Right lobe of liver (tissue), 6 donors: ENCODE measurements at regions not wholly inside any gene's neighbourhood (a gene's known extent, or its start where the extent isn't known, plus 50 kb on each side); places are given as distances from the start of the nearest gene placed in this dataset.
A peak's percentile ranks its signal among the peaks of the same experiment; 100 is the strongest.

ENCODE experiments used
- ATAC-seq, 4 donors: fragments of 200-7000 bp; cut with Tn5 transposase; one replicate each; pipeline ENCODE4 v1.9.1; 2020; ENCODE audit warnings: mild to moderate bottlenecking in 4 of 4, moderate library complexity in 4 of 4
- DNase-seq, 3 donors: peaks; one replicate each; pipeline ENCODE4 v3.0.0-alpha.2; 2020
- H3K27ac ChIP-seq, 3 donors: fragments of 200-600 bp; one replicate each; pipeline ENCODE4 v1.8.0; 2022
- H3K27me3 ChIP-seq, 2 donors: fragments of 200-600 bp; one replicate each; pipeline ENCODE4 v1.8.0; 2022
- H3K36me3 ChIP-seq, 4 donors: fragments of 200-600 bp; sonication (generic) in 1 of 4; one replicate each; pipeline versions ENCODE4 v1.5.1 to v1.8.0; 2017 to 2022; ENCODE audit warnings: control low read depth in 1 of 4
- H3K4me1 ChIP-seq, 4 donors: fragments of 200-600 bp; sonication (generic) in 1 of 4; one replicate each; pipeline versions ENCODE4 v1.5.1 to v1.8.0; 2017 to 2022; ENCODE audit warnings: control low read depth in 1 of 4
- H3K4me3 ChIP-seq, 3 donors: fragments of 200-600 bp; one replicate each; pipeline ENCODE4 v1.8.0; 2022
- H3K9me3 ChIP-seq, 4 donors: fragments of 200-600 bp; sonication (generic) in 1 of 4; one replicate each; pipeline versions ENCODE4 v1.5.1 to v1.8.0; 2017 to 2022; ENCODE audit warnings: control low read depth in 1 of 4
- POLR2A ChIP-seq: fragments of 450-650 bp; IDR thresholded peaks from one replicate; pipeline ENCODE4 v1.6.1; 2017; ENCODE audit warnings: antibody characterized with exemption, mild to moderate bottlenecking
- WGBS: methylation state at CpG from one replicate; pipeline ENCODE4 v1.1.6; 2018; ENCODE audit warnings: low coverage, low lambda C conversion rate; ENCODE audit not compliant: insufficient coverage; ENCODE audit errors: missing lambda C conversion rate; 5-methylcytosine and 5-hydroxymethylcytosine counted together
- intact Hi-C, 2 donors: fragments of 100-400 bp; cut with DNase I; formaldehyde crosslinking; loops; one replicate each; pipeline versions ENCODE4 v1.11.2 to v1.14.1; 2022
- TF ChIP-seq, protein P1 (sequence below), 4 donors: fragments of 200-600 bp in 3 of 4; fragments of 450-650 bp in 1 of 4; IDR thresholded peaks; one replicate each; pipeline versions ENCODE4 v1.5.1 to v1.8.0; 2016 to 2022; ENCODE audit warnings: antibody characterized with exemption in 4 of 4, mild to moderate bottlenecking in 2 of 4
- donor health status: DM: no; HTN: yes; CAD: no.
- donor health status: DM: no; HTN: no; CAD: no.
- donor health status: DM: no; HTN: no; CAD: no.
- donor health status: DM: no; HTN: yes; CAD: no.
- donor health status: DM: no; HTN: yes; CAD: no.

DNA sequence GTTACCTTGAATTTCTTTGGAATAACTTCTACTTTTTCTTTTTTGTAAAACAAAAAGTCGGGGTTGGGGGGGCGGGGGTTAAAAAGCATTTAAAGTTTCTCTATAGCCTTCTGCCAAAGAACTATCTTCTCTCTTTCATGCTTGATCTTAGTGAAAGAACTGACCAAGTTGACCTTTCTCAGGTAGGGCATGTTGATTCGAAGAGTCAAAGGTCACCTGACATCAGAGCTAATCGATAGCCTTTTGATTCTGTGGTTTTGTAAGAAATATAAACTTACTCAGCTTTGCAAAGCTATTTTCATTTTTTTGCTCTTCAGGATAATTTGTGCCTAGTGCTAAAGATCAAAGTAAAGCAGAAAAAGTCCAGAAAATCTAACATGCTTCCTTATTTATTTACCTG is 181.5 kb downstream of the IRS2 start:
- 34% methylated on average over 4 of the region's 4 CpGs for WGBS
- Histone ChIP-seq H3K9me3 (no peaks in the 10 kb centered on the region), H3K27ac (peak overlapping the region in 2 of 3 donors; percentile 90), H3K36me3 (no peaks in the 10 kb centered on the region), H3K4me3 (peak overlapping the region in 1 of 3 donors; percentile 25), H3K4me1 (peaks cover 0 to 33% (median 6%) of the 10 kb centered on the region in 4 donors), H3K27me3 (no peaks in the 10 kb centered on the region)
- TF ChIP-seq POLR2A: no peak
- TF ChIP-seq, protein P1, sequence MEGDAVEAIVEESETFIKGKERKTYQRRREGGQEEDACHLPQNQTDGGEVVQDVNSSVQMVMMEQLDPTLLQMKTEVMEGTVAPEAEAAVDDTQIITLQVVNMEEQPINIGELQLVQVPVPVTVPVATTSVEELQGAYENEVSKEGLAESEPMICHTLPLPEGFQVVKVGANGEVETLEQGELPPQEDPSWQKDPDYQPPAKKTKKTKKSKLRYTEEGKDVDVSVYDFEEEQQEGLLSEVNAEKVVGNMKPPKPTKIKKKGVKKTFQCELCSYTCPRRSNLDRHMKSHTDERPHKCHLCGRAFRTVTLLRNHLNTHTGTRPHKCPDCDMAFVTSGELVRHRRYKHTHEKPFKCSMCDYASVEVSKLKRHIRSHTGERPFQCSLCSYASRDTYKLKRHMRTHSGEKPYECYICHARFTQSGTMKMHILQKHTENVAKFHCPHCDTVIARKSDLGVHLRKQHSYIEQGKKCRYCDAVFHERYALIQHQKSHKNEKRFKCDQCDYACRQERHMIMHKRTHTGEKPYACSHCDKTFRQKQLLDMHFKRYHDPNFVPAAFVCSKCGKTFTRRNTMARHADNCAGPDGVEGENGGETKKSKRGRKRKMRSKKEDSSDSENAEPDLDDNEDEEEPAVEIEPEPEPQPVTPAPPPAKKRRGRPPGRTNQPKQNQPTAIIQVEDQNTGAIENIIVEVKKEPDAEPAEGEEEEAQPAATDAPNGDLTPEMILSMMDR (IDR thresholded peaks at IDR 0.05): no peak
- intact Hi-C loops: no loop called here
- DNase-seq: no peak
- ATAC-seq: peak; percentile 70 to 85 (median 76)

DNA sequence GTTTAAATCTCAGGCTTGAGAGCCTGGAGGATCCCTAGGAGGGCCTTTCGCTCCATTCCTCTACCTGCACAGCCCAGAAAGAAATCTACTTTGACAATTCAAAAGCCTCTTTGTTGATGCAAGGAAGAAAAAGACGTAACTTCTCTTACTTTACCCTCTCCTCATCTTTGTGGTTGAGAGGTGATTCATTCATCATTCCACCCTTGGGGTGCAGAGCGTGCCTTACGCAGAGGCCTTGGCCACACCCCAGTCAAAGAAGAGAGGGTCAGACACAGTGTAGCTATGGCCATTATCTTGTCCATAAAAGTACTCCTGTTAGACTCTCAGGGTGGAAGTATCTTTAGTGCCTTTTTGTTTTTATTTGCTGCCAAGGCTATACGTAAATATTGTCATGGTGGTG is 184.0 kb downstream of the IRS2 start:
- Histone ChIP-seq H3K27me3 (no peaks in the 10 kb centered on the region), H3K4me3 (no peak overlapping the region), H3K4me1 (peaks cover 0 to 31% (median 6%) of the 10 kb centered on the region in 4 donors), H3K27ac (no peak overlapping the region), H3K9me3 (no peaks in the 10 kb centered on the region), H3K36me3 (no peaks in the 10 kb centered on the region)
- intact Hi-C loops: no loop called here
- 96% methylated on average over 4 of the region's 5 CpGs for WGBS
- no peak for DNase-seq
- no peak for ATAC-seq
- TF ChIP-seq, protein P1 (IDR thresholded peaks at IDR 0.05): no peak
- no peak for TF ChIP-seq POLR2A

DNA sequence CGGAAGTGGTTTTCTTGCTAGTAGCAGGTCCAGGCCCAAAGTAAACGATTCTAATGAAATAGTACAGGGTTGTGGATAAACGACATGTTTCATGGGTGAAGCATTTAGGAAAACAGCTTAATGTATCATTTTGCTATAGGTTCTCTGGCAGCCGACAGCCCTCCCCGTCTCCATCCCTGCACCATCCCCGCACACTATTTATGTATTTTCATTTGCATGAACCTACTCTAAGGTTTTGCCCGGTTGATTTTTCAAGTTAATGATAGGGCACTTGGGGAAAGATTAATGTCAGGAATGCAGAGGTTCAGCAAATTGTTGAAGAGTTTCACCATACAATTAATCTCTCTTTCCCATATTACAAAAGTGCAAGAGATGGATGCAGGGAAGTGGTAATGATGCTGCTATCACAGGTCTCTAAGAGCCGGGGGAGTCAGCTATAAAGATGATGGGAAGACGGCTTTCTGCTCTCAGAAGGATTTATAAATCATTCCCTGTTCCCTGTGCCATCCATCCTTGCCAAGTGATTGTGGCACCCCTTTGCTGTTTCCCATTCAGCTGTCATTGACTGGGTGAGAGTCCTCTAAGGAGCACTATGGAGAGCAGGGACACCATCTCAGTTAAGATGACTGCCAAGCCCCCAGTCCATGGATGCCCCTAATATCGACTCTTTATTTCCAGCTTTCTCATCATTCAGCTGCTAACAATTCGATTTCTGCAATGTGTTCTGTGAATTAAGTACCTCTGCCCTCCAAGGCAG is 186.3 kb downstream of the IRS2 start:
- 79% methylated on average over 9 of the region's 11 CpGs for WGBS
- H3K4me1 ChIP-seq: peaks cover 0 to 10% (median 4%) of the 10 kb centered on the region in 4 donors
- no peaks in the 10 kb centered on the region for H3K27me3 ChIP-seq
- H3K36me3 ChIP-seq: no peaks in the 10 kb centered on the region
- DNase-seq (no peak), ATAC-seq (no peak)
- H3K4me3 ChIP-seq: no peak overlapping the region
- intact Hi-C loops: no loop called here
- no peaks in the 10 kb centered on the region for H3K9me3 ChIP-seq
- TF ChIP-seq, protein P1 (IDR thresholded peaks at IDR 0.05): no peak
- no peak for TF ChIP-seq POLR2A
- H3K27ac ChIP-seq: no peak overlapping the region

DNA sequence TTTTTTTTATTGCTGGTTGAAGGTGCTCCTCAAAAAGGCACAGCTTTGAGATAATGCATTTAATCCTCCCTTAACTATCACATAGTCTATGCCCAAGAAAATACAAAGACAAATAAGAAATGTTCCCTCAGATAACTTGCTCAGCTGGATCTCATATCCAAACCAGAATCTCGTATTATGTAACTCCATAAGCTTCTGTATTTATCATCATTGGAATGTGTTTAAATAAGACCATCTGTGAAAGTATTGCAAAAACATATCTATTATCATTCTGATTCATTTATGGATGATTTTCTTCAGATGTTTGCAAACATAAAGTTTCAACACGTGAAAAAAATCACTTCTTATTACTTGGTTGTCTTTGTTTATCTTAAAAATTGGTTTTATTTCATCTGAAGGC is 190.9 kb downstream of the IRS2 start:
- Histone ChIP-seq H3K27ac (no peak overlapping the region), H3K27me3 (no peaks in the 10 kb centered on the region), H3K4me3 (no peak overlapping the region), H3K4me1 (peaks cover 0 to 20% (median 9%) of the 10 kb centered on the region in 4 donors), H3K36me3 (no peaks in the 10 kb centered on the region), H3K9me3 (no peaks in the 10 kb centered on the region)
- DNase-seq: no peak
- ATAC-seq: no peak
- intact Hi-C loops: no loop called here
- WGBS: 74% methylated on average over 2 of the region's 2 CpGs
- TF ChIP-seq, protein P1 (IDR thresholded peaks at IDR 0.05): no peak
- no peak for TF ChIP-seq POLR2A
